ENCODE measurements at regions not wholly inside any gene's neighbourhood (a gene's known extent, or its start where the extent isn't known, plus 50 kb on each side); places are given as distances from the start of the nearest gene placed in this dataset.

GRCh38 chr5:124133406-124133805, 613.0 kb downstream of the ZNF608 start:
- WGBS: 95% methylated on average over 1 of the region's 1 CpG
- peaks cover 4% of the 10 kb centered on the region for H3K4me1 ChIP-seq
- no peak overlapping the region for H3K27ac ChIP-seq
- H3K36me3 ChIP-seq: no peaks in the 10 kb centered on the region
- no peaks in the 10 kb centered on the region for H3K27me3 ChIP-seq
- H3K4me3 ChIP-seq: no peak overlapping the region
- no peaks in the 10 kb centered on the region for H3K9me3 ChIP-seq
- TF ChIP-seq POLR2AphosphoS5 (IDR thresholded peaks at IDR 0.05): no peak
- TF ChIP-seq POLR2A (IDR thresholded peaks at IDR 0.05): no peak
- no peak for DNase-seq (ENCODE audit: low spot score in 2 of 2)

GRCh38 chr5:124132843-124133242, 613.6 kb downstream of the ZNF608 start:
- Histone ChIP-seq H3K36me3 (no peaks in the 10 kb centered on the region), H3K27me3 (no peaks in the 10 kb centered on the region), H3K27ac (no peak overlapping the region), H3K9me3 (no peaks in the 10 kb centered on the region), H3K4me3 (no peak overlapping the region), H3K4me1 (peaks cover 6% of the 10 kb centered on the region)
- no peak for TF ChIP-seq EP300 (IDR thresholded peaks at IDR 0.05)
- TF ChIP-seq POLR2AphosphoS5 (IDR thresholded peaks at IDR 0.05): no peak
- no peak for TF ChIP-seq CTCF (IDR thresholded peaks at IDR 0.05)
- no peak for TF ChIP-seq POLR2A (IDR thresholded peaks at IDR 0.05)
- no peak for DNase-seq (ENCODE audit: low spot score in 2 of 2)

- WGBS: 66% methylated on average over 2 of the region's 2 CpGs
- H3K27me3 ChIP-seq: no peaks in the 10 kb centered on the region
- H3K36me3 ChIP-seq: no peaks in the 10 kb centered on the region
- DNase-seq (ENCODE audit: low spot score in 2 of 2): no peak
- H3K27ac ChIP-seq: no peak overlapping the region
- H3K4me3 ChIP-seq: no peak overlapping the region
- no peaks in the 10 kb centered on the region for H3K9me3 ChIP-seq
- peaks cover 15% of the 10 kb centered on the region for H3K4me1 ChIP-seq
- TF ChIP-seq CTCF (IDR thresholded peaks at IDR 0.05) (no peak), POLR2AphosphoS5 (IDR thresholded peaks at IDR 0.05) (no peak), EP300 (IDR thresholded peaks at IDR 0.05) (no peak), POLR2A (IDR thresholded peaks at IDR 0.05) (no peak)
These were observed 615.0 kb downstream of the ZNF608 start for GRCh38 chr5:124131466-124131865.

- TF ChIP-seq CTCF (IDR thresholded peaks at IDR 0.05) (no peak), EP300 (IDR thresholded peaks at IDR 0.05) (no peak), POLR2A (IDR thresholded peaks at IDR 0.05) (no peak), POLR2AphosphoS5 (IDR thresholded peaks at IDR 0.05) (no peak)
- Histone ChIP-seq H3K4me1 (peaks cover 15% of the 10 kb centered on the region), H3K9me3 (no peaks in the 10 kb centered on the region), H3K27ac (no peak overlapping the region), H3K4me3 (no peak overlapping the region), H3K36me3 (no peaks in the 10 kb centered on the region), H3K27me3 (no peaks in the 10 kb centered on the region)
- WGBS: 88% methylated on average over 6 of the region's 6 CpGs
- DNase-seq (ENCODE audit: low spot score in 2 of 2): no peak
These were observed 615.6 kb downstream of the ZNF608 start for GRCh38 chr5:124130816-124131215.

GRCh38 chr5:124128867-124129266, 616.9 kb downstream of the CSNK1G3 start:
- Histone ChIP-seq H3K27me3 (no peaks in the 10 kb centered on the region), H3K36me3 (no peaks in the 10 kb centered on the region), H3K9me3 (no peaks in the 10 kb centered on the region), H3K4me3 (no peak overlapping the region), H3K27ac (no peak overlapping the region), H3K4me1 (peaks cover 19% of the 10 kb centered on the region)
- TF ChIP-seq POLR2AphosphoS5 (IDR thresholded peaks at IDR 0.05): no peak
- TF ChIP-seq CTCF (IDR thresholded peaks at IDR 0.05): no peak
- TF ChIP-seq EP300 (IDR thresholded peaks at IDR 0.05): no peak
- no peak for TF ChIP-seq POLR2A (IDR thresholded peaks at IDR 0.05)
- no peak for DNase-seq (ENCODE audit: low spot score in 2 of 2)
- WGBS: 91% methylated on average over 3 of the region's 3 CpGs

GRCh38 chr5:124126504-124127217, 614.7 kb downstream of the CSNK1G3 start:
- WGBS: 91% methylated on average over 5 of the region's 5 CpGs
- H3K27me3 ChIP-seq: no peaks in the 10 kb centered on the region
- H3K27ac ChIP-seq: no peak overlapping the region
- no peak overlapping the region for H3K4me3 ChIP-seq
- TF ChIP-seq CTCF (IDR thresholded peaks at IDR 0.05) (no peak), EP300 (IDR thresholded peaks at IDR 0.05) (no peak), POLR2A (IDR thresholded peaks at IDR 0.05) (no peak), POLR2AphosphoS5 (IDR thresholded peaks at IDR 0.05) (no peak)
- no peaks in the 10 kb centered on the region for H3K36me3 ChIP-seq
- H3K9me3 ChIP-seq: no peaks in the 10 kb centered on the region
- peaks cover 15% of the 10 kb centered on the region for H3K4me1 ChIP-seq
- DNase-seq (ENCODE audit: low spot score in 2 of 2): no peak
